ENCODE measurements at regions not wholly inside any gene's neighbourhood (a gene's known extent, or its start where the extent isn't known, plus 50 kb on each side); places are given as distances from the start of the nearest gene placed in this dataset.
"Not testable (repeated sequence)": the region's sequence is repeated elsewhere in the genome, so short reads cannot be mapped to it uniquely, and the experiment has no call there.

DNA sequence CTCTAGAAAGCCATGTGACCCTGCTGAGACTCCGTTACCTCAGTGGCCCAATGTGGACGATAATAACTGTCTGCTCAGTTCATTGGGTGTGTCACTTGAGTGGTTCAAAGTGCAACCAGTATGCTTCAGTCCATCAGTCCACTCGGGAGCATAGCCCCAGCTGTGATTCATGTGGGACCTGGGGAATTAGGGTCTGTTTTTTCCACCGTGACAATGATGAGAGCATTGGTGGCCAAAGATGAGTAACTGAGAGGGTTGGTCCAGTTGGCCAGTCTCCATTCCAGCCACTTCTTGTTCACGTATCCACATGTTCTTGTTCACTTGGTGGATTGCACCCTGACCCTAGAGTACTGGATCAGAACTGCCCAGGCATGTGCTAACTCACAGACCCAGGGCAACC lies 403.6 kb downstream of the CD83 start:
- Histone ChIP-seq H3K27me3 (no peaks in the 10 kb centered on the region), H3K9me3 (peaks cover 6% of the 10 kb centered on the region), H3K36me3 (no peaks in the 10 kb centered on the region), H3K4me3 (no peak overlapping the region)
- DNase-seq, result no peak

DNA sequence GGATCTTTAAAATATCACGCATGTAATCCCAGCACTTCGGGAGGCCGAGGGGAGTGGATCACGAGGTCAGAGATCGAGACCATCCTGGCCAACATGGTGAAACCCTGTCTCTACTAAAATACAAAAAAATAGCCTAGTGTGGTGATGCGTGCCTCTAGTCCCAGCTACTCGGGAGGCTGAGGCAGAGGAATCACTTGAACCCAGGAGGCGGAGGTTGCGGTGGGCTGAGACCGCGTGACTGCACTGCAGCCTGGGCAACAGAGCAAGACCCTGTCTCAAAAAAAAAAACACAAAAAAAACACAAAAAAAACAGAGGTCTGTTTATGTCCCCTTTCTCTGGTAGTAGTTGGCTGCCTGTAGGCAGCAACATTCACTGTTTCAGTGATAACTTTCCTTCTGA lies 404.3 kb downstream of the CD83 start:
- not testable (repeated sequence) for DNase-seq, H3K4me3 ChIP-seq

DNA sequence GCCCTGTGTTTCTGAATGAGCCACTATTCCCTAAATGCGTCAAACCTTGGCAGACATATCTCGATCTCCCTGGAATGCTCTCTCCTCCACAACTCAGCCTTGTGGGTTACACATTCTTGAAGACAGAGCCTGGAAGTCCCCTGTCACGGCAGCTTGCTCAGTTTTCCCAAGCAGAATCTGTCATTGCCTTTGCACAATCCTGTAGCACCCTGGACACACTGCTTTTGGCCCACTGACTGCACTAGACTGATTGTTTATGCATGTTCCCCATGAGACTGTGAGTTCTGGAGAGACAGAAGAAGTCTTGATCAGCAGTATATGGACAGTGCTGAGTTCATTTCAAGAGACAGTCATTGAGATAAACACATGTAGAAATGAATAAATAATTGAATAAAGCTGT lies 406.7 kb downstream of the CD83 start:
- Histone ChIP-seq H3K9me3 (peaks cover 8% of the 10 kb centered on the region), H3K36me3 (no peaks in the 10 kb centered on the region), H3K27me3 (no peaks in the 10 kb centered on the region), H3K4me3 (no peak overlapping the region)
- DNase-seq, result no peak

More for the DNA sequence above, 404.3 kb downstream of the CD83 start:
- not testable (repeated sequence) for H3K36me3 ChIP-seq, H3K27me3 ChIP-seq, H3K9me3 ChIP-seq

DNA sequence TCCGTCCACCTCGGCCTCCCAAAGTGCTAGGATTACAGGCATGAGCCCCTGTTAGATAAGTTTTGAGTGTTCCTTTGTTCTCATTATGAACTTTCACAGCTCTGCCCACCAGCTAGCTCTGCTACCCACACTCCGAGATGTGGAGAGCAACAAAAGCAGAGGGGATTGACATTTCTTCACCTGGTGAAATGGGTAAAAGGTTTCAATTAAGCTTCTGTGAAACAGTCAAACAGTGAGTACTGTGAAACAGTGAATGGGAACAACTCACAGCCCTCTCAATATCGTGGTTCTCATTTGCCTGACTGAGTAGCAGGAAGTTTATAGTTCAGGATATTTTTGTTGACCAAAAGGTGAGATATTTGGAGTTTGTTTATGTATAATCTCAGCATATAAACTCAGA lies 412.8 kb downstream of the CD83 start:
- H3K9me3 ChIP-seq, result peaks cover 4% of the 10 kb centered on the region; the same call in 1 of the 2 replicates
- H3K27me3 ChIP-seq, result no peaks in the 10 kb centered on the region
- DNase-seq, result no peak
- no peak overlapping the region for H3K4me3 ChIP-seq
- no peaks in the 10 kb centered on the region for H3K36me3 ChIP-seq

DNA sequence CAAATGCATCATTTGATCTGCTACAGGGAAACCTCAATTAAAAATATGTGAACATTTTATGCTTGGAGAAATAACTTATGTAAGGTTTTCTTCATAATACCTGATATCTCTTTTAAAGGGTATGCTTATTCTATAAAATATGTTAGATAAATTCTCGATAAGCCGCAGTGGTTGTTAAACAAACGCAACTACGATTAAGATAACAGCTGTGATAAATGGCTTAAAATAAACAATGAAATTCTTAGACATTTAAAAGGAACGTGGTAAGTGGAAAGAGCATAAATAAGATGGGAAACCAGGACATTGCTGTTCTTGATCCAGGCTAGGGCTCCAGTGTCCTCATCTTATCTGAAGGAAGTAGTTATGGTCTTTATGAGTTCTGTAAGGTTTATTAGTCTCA lies 415.9 kb downstream of the CD83 start:
- Histone ChIP-seq H3K27me3 (no peaks in the 10 kb centered on the region), H3K36me3 (no peaks in the 10 kb centered on the region), H3K9me3 (peaks cover 2% of the 10 kb centered on the region; the same call in 1 of the 2 replicates), H3K4me3 (no peak overlapping the region)
- DNase-seq, result no peak

DNA sequence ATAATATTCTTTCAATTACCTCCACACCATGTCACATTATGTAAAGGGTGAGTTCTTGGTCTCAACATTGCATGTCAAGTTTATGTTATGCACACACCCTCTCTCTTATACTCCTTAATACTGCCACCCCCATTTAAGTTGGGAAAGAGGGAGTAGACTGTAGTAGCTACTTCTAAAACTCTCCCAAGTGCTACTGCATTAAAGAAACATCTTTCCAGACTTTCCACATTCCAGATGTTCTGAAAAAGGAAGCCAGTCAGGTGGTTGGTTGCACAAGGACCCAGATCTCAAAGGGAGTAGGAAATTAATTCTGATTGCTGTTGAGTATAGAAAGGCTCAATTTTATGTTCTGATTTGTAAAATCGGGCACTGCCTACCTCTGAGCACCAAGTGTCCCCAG lies 419.5 kb downstream of the CD83 start:
- H3K9me3 ChIP-seq, result peaks cover 2% of the 10 kb centered on the region; the same call in 1 of the 2 replicates
- no peaks in the 10 kb centered on the region for H3K27me3 ChIP-seq
- H3K4me3 ChIP-seq, result no peak overlapping the region
- no peak for DNase-seq
- H3K36me3 ChIP-seq, result no peaks in the 10 kb centered on the region

DNA sequence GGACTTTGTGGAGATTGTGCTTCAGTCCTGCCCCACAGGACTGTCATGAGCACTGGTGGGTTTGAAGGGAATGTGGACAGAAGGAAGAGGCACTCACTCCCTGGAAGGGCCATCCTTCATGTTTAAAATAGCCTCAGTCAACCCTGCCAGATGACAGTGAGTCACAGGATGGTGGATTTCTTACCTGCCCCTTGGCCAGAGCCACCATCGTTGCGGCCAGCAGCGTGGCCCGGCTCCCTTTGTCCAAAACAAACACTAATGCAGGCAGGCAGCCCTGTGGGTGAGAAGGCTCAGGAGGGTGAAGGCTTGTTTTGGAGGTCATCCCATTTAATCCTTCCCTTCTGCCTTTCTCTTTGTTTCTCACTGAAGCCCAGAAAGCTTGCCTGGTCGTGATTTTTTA lies 422.7 kb downstream of the CD83 start:
- Histone ChIP-seq H3K27me3 (no peaks in the 10 kb centered on the region), H3K4me3 (no peak overlapping the region), H3K36me3 (no peaks in the 10 kb centered on the region), H3K9me3 (peaks cover 2% of the 10 kb centered on the region; the same call in 1 of the 2 replicates)
- peak; percentile 98 for DNase-seq

DNA sequence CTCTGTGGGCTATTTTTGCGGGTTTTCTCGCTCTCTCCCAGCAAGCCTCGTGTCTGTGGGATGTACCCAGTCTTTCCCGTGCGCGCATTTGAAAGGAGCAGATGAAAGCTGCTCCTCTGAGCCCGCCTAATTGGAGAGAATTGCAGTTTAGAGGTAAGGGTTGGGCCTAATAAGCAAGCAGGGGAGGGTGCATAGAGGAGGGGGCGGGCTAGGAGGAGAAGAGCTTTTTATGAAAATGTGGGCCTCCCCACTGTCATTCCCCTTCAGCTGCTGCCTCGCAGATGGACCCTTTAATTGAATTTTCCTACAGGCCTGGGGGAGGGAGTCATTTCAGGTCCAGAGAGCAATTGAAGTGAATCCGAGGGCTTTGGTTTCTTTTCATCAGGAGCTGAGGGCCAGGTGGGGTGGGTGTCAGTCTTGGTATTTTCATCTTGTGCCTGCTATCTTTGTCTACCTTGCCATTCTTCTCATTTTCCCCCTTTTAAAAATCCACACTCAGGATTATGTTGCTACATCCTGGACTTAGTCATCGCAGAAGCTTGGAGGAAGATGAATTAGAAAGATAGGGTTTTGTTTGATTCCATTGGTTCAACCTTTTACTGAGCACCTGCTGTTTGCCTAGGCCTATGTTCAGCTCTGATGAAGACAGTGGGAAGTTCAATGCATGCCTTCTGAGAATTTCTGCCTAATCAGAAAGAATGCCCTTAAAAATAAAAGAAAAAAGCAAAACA lies 423.4 kb downstream of the CD83 start:
- H3K9me3 ChIP-seq, result peaks cover 2% of the 10 kb centered on the region; the same call in 1 of the 2 replicates
- DNase-seq, result no peak
- H3K4me3 ChIP-seq, result no peak overlapping the region
- H3K36me3 ChIP-seq, result no peaks in the 10 kb centered on the region
- no peaks in the 10 kb centered on the region for H3K27me3 ChIP-seq

DNA sequence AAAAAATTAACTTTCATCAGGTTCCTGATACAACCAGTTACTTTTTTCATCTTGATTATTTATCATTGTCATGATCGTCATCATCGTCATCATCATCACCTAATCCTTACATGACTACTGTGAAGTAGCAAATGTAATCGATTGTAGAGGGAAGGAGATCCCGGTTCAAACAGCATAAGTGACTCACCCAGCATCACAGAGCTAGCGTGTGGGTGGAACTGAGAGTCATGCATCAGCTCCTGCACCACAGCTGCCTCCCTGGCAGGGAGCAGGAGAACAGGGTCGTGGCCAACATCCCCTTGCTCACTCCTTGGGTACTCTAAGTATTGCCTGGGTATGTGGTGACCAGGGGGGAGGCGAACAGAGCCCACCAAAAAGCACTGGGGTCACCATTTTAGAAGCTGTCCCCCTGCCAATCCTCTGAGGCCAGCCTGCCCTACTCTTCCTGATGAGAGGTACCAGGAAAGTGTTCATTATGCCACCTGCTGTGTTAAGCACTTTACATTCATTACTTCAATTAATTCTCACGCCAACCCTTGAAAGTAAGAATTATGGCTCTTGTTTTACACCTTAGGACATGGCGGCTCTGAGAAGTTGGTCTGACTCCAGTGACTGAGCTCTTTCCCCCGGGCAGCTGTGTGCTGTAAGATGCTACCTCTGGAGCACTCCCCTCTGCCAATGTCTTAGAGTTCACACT lies 425.2 kb downstream of the CD83 start:
- Histone ChIP-seq H3K27me3 (no peaks in the 10 kb centered on the region), H3K4me3 (no peak overlapping the region), H3K9me3 (no peaks in the 10 kb centered on the region), H3K36me3 (no peaks in the 10 kb centered on the region)
- peak; percentile 96 for DNase-seq

DNA sequence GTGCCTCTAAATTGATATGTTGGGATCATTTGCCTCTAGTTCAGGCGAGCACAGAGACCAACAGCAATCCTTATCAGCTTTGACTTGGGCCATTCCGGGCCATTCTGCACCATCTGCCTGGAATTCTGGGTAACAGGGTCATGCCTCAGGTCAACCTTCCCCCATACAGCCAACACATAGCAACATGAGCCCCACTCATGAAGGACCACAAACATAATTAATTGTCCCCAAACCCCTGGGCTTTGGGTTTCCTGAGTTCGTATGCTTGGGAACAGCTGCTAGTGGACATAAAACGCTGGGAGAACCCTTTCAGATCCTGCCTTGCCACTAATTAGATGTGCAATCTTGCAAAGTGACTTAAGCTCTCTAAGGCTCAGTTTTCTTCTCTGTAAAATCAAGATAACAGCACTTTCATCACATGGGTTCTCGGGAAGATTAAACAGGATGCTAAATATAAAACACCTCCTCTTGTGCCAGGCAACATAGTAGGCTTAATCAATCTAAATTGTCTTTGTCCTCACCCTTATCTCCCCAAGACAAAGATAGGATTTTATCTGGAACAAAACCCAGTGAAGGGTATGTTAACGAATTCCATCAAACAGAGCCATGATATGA lies 426.5 kb downstream of the CD83 start:
- Histone ChIP-seq H3K4me3 (no peak overlapping the region), H3K36me3 (no peaks in the 10 kb centered on the region), H3K27me3 (no peaks in the 10 kb centered on the region), H3K9me3 (no peaks in the 10 kb centered on the region)
- no peak for DNase-seq

DNA sequence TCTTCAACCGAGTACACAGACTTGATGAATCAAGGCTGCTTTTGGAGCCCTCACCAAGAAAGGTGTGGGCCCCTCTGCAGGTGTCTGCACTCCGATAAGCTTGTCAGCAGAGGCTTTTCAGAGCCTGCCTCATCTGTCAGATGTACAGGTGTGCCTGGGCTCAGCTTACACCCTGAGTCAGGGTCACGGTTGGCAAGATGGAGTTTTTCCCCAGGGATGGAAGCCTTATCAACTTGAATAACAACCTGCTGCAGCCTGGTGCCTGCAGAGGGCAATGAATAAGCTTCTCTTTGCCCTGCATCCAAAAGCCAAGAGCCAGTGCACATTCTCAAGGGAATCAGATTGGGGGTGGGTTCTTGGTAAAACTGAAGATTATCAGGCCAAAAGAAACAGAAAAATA lies 427.1 kb downstream of the CD83 start:
- H3K36me3 ChIP-seq, result no peaks in the 10 kb centered on the region
- H3K4me3 ChIP-seq, result no peak overlapping the region
- H3K27me3 ChIP-seq, result no peaks in the 10 kb centered on the region
- DNase-seq, result no peak
- no peaks in the 10 kb centered on the region for H3K9me3 ChIP-seq

DNA sequence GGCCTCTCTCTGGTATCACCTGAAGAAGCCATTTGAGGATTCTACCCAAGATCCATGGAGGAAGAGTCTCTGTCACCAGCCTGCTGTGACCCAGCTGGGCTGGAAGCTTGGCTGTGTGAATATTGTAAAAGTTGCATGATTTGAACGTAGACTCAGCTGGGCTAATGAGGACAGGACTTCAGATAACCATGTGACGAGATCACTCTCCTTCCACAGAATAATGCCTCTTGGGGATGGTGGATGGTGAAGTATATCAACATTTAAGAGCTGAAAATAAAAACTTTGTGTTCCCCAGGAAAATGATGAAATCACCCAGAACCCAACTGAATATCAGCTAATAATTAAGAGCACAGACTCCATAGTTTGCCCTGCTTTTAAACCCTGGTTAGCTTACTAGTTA lies 427.9 kb downstream of the CD83 start:
- no peaks in the 10 kb centered on the region for H3K9me3 ChIP-seq
- H3K36me3 ChIP-seq, result no peaks in the 10 kb centered on the region
- no peaks in the 10 kb centered on the region for H3K27me3 ChIP-seq
- no peak overlapping the region for H3K4me3 ChIP-seq
- no peak for DNase-seq

DNA sequence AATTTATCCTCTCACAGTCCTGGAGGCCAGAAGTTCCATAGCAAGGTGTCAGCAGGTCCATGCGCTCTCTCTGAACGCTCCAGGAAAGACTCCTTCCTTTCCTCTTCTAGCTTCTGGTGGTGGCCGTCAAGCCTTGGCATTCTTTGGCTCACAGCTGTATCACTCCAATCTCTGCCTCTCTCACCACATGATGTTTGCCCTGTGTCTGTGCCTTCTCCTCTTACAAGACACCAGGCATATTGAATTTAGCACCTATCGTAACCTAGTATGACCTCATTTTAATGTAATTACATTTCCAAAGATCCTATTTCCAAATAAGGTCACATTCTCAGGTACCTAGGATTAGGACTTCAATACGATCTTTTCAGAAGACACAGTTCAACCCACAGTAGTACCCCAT lies 428.5 kb downstream of the CD83 start:
- no peaks in the 10 kb centered on the region for H3K9me3 ChIP-seq
- H3K27me3 ChIP-seq, result no peaks in the 10 kb centered on the region
- DNase-seq, result no peak

DNA sequence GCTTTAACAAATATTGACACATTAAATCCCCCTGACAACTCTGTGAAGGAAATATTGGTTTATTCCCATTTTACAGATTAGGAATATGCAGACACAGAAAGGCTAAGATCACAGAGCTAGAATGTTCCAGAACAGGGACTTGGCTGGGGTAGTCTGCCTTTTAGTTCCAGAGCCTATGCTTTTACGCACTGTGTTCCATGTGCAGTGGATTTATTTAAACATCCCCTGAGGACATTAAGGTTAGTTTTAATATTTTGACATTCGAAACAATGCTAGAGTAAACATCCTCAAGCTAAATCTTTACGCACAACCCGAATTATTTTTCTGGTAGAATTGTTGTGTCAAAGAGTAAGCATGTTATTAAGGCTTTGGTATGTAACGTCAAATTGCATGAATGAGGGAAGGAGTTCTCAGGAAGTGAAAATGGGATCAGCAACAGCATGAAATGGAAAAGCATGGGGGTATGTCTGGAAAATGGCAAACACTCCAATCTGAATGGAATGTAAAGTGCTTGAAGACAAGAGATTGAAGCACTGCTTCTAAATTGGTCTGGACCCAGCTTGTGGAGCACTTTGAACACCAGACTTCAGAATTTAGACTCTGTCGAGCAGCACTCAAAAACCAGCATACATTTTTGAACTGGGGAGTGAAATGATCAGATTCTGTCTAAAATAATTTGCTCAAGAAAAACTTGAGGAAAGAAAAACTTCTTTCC lies 429.9 kb downstream of the CD83 start:
- H3K4me3 ChIP-seq, result no peak overlapping the region
- DNase-seq, result no peak
- no peaks in the 10 kb centered on the region for H3K9me3 ChIP-seq
- no peaks in the 10 kb centered on the region for H3K36me3 ChIP-seq
- no peaks in the 10 kb centered on the region for H3K27me3 ChIP-seq

More for the DNA sequence above, 428.5 kb downstream of the CD83 start:
- no peaks in the 10 kb centered on the region for H3K36me3 ChIP-seq
- H3K4me3 ChIP-seq, result no peak overlapping the region

DNA sequence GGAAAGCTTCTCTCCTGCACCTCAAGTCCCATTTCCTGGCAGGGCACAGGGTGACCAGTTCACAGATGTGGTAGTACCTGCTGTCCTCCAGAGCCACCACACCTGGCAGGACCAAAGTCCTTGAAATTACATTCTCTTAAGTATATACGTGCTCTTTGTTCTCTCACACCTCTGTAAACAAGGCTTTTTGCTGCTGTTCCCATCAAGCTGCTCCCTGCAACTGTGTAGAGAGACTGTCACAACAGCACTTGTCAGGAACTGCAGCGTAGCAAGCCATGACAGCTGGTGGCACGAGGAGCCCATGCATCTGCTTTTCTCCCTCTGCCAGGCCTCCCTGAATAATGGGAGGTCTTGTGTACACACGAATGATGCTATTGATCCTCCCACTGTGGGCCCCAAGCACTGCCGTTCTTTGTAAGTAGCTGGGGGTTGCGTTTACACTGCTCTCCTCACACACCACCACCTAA lies 431.8 kb downstream of the CD83 start:
- no peak for DNase-seq
- H3K27me3 ChIP-seq, result no peaks in the 10 kb centered on the region
- no peaks in the 10 kb centered on the region for H3K36me3 ChIP-seq
- H3K4me3 ChIP-seq, result no peak overlapping the region
- H3K9me3 ChIP-seq, result no peaks in the 10 kb centered on the region

DNA sequence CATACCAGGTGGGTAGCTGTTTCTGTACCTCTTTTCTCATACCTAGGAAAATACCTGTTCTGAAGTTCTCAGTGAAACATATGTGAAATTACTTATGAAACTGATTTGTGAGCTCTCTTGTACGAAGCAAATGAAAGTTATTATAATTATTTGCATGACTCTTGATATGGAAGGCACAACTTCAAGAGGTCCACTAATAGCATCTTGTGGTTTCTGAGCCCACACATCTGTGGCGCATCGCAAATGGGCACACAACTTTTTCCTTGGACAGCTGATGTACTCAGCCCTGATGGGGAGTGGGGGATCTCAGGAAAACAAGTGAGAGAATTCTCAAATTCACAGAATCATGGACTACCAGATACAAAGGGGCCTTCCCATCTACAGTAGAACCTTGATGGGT lies 432.3 kb downstream of the CD83 start:
- Histone ChIP-seq H3K9me3 (no peaks in the 10 kb centered on the region), H3K27me3 (no peaks in the 10 kb centered on the region), H3K36me3 (no peaks in the 10 kb centered on the region), H3K4me3 (no peak overlapping the region)
- DNase-seq, result no peak

DNA sequence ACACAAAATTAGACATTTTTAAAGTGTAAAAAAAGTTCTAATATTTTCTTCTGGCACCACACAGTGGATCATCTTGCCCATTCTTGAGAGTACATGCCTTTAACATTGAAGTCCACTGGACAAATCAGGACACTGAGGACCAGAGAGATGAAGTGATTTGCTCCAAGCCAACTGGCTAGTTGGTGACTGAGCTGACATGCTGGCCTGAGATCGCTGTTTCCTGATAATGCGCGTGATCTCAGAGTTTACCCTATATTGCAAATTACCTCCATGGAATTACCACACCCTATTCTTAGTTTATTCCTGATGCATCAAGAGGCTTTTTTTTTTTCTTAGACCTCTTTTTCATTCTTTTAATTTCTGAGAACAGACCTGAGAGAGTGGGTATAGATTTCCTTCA lies 432.8 kb downstream of the CD83 start:
- Histone ChIP-seq H3K36me3 (no peaks in the 10 kb centered on the region), H3K9me3 (no peaks in the 10 kb centered on the region), H3K27me3 (no peaks in the 10 kb centered on the region), H3K4me3 (no peak overlapping the region)
- no peak for DNase-seq
